Activated CD4-positive, alpha-beta T cell treated with anti-CD3 and anti-CD28 coated beads, Interleukin-10, Interleukin-2, amounts not matched to agents 100 ng/mL and 50 ng/mL, durations not matched to agents 16 hours and 8 hours (primary cell): ENCODE measurements at regions not wholly inside any gene's neighbourhood (a gene's known extent, or its start where the extent isn't known, plus 50 kb on each side); places are given as distances from the start of the nearest gene placed in this dataset.

ENCODE experiments used
- DNase-seq: peaks from one replicate; pipeline ENCODE4 v3.0.0-alpha.2; 2020

DNA sequence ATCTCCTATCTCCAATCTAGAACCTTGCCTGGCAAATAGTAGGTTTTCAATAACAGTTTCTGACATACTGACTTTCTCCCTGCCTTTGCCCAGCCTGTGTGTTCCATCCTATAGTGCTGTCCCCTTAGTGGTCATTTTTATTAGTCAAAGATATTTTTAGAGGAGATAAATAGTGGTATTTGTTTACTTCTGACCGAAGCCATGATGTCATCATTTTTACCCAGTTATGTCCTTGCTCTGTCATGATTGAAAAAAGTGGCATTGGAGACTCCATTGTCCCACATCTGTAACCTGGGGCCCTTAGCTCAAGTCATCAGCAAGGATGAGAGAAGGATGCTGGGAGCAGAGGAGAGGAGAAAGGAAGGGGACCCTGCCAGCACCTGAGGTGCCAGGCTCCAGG is 80.6 kb upstream of the ATP2B2 start:
- DNase-seq, result no peak

DNA sequence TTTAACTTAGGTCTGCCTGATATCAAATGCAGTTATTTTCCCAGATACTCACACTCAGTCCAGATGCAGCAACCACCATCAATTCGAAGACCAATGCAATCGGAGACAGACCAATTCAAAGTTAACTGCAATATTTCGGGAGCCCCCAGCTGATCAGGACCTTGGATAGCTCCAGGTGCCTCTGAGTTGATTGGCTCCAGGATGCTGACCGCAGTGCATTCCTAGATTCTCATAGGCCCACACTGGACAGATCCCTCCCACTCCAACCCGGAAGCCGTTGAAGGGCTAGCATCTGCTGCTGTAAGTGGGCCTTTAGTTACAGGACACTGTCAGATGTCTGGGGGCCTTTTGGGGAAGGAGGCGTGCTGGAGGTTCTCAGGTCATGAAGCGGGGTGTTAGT is 89.5 kb upstream of the ATP2B2 start:
- peak; percentile 42 for DNase-seq

DNA sequence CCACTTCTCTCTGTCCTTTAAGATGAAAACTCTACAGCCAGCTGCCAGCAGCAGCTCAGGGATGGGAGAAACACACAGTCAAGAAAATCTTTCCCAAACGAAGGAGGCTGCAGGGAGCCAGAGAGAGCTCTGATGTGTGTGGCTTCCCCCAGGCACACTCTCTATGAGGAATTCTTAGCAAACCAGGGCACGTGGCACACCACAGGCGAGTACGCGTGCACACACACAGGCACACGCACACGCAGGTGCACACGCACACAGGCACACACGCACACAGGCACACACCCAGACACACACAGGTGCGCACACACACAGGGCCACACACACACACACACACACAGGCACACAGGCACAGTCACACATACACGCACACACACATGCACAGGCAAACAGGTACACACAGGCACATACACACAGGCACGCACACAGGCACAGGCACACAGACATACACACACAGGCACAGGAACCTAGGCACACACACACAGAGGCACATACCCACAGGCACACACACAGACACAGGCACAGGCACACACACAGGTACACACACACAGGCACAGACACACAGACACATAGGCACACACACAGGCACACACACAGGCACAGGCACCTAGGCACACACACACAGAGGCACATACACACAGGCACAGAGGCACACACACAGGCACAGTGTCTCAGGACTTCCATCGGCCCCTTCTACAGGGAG is 91.5 kb upstream of the ATP2B2 start:
- DNase-seq, result no peak

DNA sequence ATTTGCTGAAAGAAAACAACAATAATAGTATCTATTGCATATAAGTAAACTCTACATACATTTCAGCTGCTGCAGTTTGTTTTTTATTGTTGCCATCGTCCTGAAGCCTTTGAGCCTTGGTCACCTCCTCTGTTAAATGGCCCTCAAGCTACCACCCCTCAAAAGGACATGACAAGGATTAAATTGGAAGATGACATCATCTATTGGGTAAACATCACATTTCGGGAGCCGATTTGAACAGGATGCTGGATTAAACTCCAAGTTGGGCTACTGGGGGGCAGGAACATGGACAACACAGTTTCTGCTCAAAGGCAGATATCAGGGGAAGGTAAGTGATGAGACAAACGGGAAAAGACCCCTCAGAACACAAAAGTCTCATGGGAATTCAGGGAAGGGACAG is 92.3 kb upstream of the ATP2B2 start:
- no peak for DNase-seq

DNA sequence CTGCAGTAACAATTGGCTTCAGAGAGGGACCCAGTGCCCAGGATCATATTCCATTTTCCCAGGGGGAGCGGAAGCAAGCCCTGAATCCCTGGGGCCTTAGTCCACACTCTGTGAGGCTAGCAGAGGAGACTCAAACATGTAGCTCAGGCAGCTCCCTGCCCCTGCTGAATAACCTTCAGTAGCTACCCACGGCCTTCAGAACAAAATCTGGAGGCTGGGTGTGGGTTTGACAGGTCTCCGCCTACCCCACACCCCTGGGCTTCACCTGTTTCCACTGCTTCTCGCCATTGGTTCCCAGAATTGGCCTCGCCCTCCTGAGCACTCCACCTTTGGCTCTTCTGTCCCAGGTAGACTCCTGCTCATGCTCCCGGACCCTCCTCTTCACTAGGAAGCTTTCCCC is 93.6 kb upstream of the ATP2B2 start:
- no peak for DNase-seq

DNA sequence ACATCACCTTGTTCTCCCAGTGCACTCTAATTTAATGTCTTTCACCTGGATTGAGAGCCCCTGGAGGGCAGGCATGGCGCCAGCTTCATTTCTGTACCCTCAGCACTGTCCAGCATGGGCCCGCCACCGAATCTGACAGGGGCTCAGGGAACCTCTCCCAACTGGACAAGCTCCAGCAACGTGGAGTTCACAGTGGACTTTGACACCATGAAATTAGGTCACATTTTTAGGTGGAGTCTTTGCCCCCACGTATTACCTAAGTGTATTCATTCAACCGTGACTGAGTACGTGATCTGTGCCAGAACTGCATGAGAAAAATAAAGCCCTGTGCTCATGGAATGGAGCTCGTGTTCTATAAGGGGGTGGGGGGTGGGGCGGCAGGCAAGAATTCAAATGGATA is 94.1 kb upstream of the ATP2B2 start:
- DNase-seq, result no peak

DNA sequence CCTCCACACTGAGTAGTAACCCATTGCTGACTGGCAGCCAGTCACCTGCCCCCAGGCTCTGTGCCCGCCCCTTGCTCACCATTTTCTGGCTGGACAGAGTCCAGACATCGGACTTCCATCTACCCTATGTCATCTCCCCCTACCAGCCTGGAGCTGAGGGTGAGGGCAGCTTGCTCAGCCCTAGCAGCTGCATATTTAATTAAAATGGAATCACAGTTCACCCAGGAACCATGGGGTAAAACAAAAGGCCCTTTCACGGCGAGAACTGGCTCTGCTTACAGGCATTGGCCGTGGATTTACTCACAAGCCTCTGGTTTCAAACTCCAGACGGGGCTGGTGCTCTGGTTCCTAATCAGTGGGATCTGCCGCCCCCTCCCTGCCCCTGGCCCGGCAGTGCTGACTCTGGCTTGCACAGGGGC is 94.9 kb upstream of the ATP2B2 start:
- DNase-seq, result no peak

DNA sequence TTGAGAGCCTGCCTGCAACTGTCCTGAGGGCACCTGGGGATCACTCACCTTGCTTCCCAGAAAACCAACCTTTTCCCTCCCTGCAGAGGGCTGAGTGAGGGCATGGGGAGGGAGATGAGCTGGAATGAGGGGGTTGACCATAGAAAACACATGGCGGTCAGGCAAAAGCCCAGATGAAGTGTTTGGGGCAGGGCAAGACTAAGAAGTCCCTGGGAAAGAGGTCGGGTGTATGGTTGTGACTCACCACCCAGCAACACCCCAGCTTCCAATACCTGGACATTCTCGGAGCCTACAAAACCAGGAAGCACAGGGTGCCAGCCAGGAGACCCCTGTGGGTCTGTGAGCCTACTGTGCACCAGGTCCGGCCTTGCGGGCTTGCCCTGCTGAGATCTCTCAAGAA is 95.3 kb upstream of the ATP2B2 start:
- DNase-seq, result no peak

DNA sequence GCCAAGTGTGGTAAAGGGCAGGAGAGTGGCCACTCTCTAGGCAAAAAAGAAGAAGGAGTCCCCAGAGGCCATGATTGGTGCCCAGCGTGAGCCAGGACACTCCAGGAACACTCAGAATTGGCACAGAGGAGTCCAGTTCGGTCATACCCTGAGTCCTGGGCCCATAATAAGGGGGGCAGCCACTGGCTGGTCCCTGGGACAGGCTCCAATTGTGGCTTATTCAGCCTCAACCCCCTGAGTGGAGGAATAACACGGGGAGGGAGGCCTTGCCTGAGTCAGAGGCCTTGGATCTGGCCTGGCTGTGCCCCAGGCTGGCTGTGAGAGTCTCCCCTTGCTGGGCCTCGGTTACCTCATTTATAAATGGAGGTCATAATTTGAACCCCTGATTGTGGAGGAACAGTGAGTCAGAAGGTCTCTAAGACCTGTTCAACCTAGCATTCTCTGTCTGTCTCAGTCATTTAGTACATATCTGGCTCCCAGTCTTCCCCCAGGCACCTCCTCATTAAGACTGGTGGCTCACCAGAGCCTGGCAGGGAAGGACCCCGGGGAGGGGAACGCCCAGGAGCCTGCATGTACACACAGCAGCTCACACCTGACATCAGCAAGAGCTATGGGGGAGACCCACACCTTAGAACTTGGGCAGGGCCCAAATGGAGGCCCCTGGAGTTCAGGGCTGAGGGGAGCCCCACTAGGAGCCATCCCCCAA is 95.9 kb upstream of the ATP2B2 start:
- DNase-seq, result no peak

DNA sequence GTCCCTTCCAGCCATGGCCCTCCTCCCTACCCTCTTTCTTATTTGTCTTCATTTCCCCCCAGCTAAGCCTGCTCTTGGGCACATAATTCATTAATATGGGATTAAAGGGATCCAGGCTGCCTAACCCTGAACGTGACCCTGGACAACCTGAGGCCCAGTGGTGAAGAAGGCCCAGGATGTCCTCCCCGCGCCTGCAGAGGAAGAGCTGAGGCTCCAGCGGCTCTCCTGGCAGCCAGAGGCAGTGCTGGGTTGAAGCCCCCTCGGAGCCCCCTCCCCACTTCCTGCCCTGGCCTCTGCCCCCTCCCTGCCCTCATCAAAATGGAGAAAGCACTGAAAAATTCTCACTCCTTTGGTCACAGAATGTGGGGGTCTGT is 96.5 kb upstream of the ATP2B2 start:
- DNase-seq, result no peak

DNA sequence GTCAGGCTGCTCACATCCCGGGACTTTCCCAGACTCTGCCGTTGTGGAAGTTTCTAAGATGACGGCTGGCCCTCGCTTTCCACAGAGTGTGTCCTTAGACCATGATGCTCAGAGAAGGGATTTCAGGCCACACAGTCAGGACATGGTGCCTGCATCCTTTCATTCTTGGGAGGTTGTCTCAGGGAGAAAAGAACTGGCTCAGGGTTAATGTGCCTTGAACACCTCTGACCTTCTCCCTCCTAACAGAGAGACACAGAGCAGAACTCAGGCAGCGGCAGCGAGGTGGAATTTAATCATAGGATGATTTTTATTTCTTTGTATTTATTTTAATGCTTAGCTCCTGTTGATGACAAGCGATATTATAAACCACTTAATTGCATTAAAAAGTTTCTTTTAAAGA is 96.9 kb upstream of the ATP2B2 start:
- DNase-seq, result no peak

DNA sequence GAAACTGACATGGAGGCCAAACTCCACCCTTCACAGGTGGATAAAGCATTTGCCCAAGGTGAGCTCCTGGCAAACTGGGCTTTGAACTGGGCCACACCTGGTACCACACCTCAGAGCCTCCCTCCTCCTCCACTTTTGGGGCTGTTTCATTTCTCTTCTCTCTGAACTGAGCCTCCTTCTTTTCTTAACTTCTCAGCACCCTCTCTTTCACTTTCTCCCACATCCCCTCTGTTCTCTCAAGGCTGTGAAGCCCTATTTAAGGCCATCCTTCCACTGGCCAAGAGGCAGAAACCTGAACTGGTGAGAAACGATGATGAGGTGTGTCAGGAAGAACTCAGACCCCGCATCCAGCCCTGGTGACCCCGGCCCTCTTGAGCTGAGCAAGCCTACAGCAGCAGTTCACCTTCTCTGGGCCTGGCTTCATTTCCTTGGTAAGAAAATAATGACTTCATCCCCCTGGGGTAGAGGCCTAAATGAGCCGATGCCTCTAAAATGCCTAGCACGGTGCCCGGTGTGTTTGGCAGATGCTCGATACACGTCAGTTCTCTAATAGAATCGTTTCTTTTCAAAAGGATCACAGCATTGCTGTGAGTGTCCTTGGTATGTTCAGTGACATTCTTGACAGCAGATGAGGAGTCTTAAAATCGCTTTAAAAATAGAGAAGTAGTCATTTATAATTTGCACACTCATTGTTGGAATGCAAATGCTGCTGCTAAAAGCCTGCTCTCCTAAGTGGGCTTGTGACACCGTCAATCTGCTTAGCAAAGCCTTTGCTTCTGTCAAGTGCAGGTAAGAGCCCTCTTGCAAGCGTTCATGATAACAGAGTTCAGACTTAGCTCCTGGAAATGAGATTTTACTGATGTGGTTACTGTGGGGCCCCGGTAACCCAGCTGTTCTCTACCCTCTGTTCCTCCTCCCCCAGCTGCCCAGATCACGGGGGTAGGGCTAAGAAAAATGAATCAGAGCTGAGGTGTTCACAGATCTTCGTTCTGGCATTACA is 97.7 kb upstream of the ATP2B2 start:
- peak; percentile 69 for DNase-seq

DNA sequence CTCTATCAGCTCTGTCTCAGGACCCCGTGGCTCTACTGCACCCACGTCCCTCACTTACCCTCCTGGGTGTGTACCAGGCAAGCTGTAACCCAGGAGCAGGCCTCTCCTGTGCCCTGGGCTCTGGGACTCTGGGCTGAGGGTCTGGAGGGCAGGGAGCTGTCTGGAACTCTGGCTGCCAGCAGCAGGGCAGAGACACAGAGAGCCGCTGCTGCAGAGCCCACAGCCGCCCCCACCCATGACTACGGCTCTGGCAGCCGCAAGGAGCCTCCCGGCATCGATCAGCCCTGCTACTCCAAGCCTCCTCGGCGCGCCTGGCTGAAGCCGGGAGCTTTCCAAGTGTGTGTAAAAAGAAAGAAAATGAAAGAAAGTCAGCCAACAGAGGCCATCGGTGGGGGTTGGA is 103.7 kb upstream of the ATP2B2 start:
- DNase-seq, result no peak

DNA sequence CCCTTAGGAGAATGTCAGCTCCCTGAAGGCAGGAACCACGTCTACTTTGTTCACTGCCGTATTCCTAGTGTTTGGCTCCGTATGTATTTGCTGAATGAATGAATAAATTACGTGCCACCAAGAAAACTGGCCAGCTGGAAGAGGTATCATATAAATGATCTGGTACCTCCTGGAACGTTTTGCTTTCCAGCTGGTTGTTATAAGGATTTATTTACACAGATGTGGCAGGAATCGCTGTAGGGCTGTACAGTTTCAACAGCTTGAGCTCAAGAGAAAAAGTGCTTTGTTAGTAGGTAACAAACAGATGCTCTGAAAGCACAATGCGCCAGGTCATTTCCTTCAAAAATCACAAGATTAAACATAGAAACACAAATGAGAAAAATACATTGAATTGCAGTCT is 108.8 kb upstream of the ATP2B2 start:
- no peak for DNase-seq

DNA sequence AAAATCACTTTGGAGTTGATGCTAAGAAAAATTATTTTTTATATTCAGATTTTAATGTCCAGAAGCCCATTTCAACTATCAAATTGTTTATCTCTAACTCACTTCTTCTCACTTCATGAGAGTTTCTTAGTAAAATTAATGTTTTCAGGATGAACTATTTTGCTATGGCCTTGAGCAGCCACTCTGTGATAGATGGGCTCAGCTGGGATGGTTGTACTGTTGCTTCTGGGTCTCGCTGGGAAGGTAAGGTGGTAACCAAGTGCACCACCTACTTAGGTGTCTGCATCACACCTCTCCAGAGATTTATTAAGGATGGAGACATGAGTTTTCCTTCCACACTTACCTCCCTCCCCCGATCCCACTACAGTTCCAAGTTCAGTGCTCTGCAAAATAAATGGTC is 110.3 kb upstream of the ATP2B2 start:
- no peak for DNase-seq

DNA sequence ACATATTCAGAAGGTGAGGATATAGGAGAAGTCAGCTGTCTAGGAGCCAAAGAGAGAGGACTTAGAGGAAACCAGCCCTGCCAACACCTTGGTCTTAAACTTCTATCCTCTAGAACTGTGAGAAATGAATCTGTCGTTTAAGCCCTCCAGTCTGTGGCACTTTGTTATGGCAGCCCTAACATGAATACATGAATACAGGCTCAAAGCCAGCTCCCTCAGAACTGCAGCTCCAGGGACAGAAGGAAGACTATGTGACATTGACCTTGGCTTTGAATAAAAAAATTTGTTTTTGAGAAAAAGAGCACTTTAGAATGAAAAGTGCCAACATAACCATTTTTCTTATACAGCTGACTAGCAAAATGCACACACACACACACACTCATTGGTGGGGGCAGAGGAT is 110.9 kb upstream of the ATP2B2 start:
- no peak for DNase-seq

DNA sequence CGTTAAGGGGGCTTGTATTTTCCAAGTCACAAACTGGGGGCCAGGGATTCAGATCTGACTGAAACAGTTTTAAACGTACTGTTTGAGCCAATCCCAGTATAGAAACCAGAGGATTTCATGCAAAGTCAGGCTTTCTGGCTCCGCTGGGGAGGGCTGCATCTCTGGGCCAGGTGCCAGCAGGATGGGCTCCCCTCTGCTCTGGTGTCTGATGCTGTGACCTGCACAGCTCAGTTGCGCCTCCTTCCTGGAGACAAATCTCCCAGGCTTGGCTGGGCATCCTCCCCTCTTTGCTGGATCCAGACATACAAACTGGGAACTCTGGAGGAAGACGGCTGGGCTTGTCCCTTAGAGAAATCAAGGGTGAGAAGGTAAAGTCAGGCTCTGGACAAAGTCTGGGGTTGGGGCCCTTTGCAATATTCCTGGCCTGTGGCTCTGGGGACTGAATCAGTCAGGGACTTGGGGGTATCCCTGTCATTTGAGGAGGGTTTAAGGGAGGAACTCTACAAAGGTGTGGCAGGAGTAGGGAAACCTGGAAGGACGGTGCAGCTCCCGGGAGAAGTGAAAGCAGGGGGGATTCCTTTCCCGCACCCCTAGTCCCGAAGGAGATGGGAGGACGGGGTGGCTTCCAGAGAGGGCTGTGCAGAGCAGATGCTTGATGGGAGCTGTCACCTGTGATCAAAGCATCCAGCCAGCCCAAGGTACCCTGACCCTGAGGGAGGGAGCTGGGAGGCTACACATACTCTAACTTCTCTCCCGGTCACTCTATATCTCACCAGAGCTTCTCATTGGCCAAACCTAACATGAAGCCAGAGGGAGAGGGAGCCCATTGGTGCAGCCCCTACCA is 114.8 kb upstream of the ATP2B2 start:
- DNase-seq, result no peak

DNA sequence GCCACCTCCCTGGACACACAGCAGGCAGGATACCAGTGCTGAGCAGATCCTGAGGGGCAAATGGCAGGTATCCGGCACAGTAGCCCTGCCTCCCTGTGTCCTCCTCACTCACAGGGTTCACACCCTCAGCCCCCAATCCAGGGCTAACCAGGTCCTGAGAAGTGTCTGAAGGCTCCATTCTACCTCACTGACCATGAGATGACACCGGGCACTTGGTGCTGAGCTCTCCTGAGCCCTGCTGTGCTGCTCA is 115.4 kb upstream of the ATP2B2 start:
- no peak for DNase-seq

DNA sequence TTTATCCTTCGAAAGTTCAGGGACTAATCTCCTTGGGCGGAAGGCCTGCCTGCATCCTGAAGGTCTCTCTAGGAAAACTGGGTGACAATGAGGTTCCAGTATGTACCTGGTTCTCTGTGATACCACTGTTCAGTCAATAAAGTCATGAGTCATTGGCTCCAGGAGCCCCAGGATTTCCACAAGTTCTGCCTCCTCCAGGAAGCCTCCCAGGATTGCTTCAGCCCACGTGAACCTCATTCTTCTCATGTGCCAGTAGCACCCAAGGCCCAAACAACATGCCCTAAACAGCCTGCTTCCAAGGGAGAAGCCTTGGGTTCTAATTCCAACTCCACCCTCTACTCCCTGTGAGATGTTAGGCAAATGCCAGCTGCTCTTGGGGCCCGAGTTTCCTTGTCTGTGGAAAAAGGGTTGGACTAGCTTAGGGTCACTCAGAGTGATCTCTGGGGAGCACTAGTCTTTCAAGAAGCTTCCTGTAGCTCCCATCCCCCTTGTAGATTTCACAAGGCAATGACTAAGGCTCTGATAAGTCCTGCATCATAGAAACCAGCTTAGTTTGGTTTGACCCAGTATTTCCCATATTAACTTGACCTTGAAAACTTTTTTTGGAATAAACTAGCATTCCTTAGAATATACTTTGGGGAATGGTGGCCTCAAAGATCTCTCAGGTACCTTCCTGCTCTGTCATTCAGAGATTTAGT is 118.3 kb upstream of the ATP2B2 start:
- no peak for DNase-seq

DNA sequence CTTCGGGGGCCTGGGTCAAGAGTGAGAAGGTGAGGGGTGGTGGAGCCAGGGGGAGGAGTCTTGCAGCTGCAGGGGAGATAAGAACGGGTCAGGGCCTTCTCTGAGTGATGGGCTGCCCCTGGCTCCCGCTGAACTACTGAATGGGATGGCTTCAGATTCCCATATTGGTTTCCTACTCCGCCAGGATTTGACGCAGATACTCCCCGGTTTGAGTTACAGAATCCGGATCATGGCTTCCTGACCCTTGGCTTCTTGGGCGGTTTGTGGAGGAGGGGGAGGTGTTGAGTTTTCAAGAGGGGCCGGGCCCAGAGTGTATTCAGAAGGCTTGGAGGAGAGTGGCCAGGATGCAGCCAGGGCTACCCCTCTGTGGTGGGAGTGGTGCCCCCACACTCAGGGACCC is 119.9 kb upstream of the ATP2B2 start:
- DNase-seq, result no peak

DNA sequence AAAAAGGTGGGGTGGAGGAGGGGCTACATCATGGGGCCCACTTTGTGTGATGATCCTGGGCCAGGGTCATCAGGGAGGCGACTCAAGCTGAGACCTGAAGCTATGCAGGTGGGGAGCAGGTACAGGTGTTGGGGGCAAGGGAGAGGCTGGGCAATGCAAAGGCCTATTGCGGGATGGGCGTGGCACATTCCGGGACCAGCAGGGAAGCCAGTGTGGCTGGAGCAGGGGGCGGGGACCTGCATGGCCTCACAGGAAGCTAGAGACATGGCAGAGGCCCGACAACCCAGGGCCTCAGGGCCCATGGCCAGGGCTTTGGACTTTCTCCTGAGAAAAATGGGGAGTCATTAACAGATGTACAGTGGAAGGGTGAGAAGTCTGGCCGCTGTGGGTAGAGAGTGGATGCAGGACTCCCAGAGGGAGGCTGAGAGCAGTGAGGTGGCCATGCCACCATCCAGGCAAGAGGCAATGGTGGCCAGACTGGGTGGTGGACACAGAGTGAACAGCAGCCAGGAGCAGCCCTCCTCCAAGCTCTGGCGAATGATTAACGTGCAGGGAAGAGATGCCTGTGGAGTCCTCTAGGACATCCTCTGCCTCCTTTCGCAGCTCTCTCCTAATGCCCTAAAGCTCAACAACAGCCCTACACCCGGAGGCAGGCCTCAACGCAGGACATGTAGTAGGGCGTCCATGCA is 122.6 kb upstream of the ATP2B2 start:
- DNase-seq, result no peak
